ENCODE measurements at regions not wholly inside any gene's neighbourhood (a gene's known extent, or its start where the extent isn't known, plus 50 kb on each side); places are given as distances from the start of the nearest gene placed in this dataset.

DNA sequence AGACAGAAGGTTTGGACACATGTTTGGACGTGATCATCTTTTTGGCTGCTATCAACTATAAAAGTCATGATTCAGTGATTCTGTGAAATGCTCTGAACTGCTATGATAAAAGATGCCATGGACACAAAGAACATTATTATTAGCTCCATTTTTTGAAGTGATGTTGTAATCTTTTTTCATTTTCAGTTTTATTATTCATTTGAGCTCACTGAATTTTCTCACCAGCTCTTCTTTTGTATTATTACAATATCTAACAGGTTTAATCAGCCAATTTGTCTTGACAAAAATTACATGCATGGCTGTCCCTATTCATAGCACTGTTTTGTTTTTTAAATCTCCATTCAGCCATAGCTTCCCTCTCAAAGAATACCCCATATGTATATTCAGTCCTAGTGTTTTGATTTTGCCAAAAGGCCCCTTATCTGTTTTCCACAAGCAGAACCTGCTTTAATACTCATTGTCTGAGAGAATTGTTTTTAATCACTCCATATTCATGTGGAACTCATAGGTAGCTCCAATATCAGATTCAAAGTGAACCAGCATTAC, 314.0 kb upstream of the FAM98A start:
- intact Hi-C loops (cut with DNase I) = no loop called here
- FAIRE-seq = no peak
- TF ChIP-seq, protein P1, sequence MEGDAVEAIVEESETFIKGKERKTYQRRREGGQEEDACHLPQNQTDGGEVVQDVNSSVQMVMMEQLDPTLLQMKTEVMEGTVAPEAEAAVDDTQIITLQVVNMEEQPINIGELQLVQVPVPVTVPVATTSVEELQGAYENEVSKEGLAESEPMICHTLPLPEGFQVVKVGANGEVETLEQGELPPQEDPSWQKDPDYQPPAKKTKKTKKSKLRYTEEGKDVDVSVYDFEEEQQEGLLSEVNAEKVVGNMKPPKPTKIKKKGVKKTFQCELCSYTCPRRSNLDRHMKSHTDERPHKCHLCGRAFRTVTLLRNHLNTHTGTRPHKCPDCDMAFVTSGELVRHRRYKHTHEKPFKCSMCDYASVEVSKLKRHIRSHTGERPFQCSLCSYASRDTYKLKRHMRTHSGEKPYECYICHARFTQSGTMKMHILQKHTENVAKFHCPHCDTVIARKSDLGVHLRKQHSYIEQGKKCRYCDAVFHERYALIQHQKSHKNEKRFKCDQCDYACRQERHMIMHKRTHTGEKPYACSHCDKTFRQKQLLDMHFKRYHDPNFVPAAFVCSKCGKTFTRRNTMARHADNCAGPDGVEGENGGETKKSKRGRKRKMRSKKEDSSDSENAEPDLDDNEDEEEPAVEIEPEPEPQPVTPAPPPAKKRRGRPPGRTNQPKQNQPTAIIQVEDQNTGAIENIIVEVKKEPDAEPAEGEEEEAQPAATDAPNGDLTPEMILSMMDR (IDR thresholded peaks at IDR 0.05; ENCODE audit: borderline replicate concordance, extremely low read depth, insufficient read depth) = no peak

DNA sequence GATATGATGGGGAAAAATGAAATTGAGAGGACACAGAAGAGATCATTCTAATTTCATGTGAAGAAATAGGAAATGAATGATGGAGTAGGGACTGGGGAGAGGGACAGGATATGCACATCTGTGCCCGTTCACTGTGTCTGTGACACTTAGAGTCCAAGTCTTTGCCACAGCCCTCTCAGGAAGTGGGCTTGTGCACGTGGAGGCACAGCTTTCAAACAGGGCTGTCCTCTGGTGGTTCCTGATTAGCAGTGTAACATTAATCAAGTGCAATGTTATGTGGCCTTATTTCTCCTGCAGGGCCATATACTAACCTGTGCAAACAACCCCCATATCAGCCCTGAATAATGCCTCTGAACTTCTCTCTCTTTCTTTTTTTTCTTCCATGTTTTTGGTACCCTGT, 312.2 kb upstream of the FAM98A start:
- DNase-seq (no peak), FAIRE-seq (no peak)
- intact Hi-C loops (cut with DNase I) = no loop called here
- Histone ChIP-seq H3K27me3 (ENCODE audit: control insufficient read depth, insufficient read depth, low read length) (no peaks in the 10 kb centered on the region), H3K36me3 (ENCODE audit: control insufficient read depth in 2 of 3, insufficient read depth in 3 of 3, low read length in 3 of 3) (no peaks in the 10 kb centered on the region), H3K4me1 (ENCODE audit: control insufficient read depth in 2 of 3, insufficient read depth in 2 of 3, low read depth in 1 of 3, low read length in 3 of 3) (no peaks in the 10 kb centered on the region), H3K4me3 (ENCODE audit: low read length in 3 of 3) (no peak overlapping the region), H3K27ac (ENCODE audit: low read depth in 2 of 2, low read length in 2 of 2) (no peak overlapping the region), H3K9ac (ENCODE audit: low read length in 3 of 3) (no peak overlapping the region), H3K9me3 (ENCODE audit: control insufficient read depth in 2 of 3, insufficient read depth in 1 of 3, low read length in 3 of 3) (no peaks in the 10 kb centered on the region)
- TF ChIP-seq, protein P1 (IDR thresholded peaks at IDR 0.05; ENCODE audit: borderline replicate concordance, extremely low read depth, insufficient read depth) = no peak

More for the DNA sequence above, 314.0 kb upstream of the FAM98A start:
- H3K27ac ChIP-seq (ENCODE audit: low read depth in 2 of 2, low read length in 2 of 2) = no peak overlapping the region
- no peaks in the 10 kb centered on the region for H3K36me3 ChIP-seq (ENCODE audit: control insufficient read depth in 2 of 3, insufficient read depth in 3 of 3, low read length in 3 of 3)
- H3K9ac ChIP-seq (ENCODE audit: low read length in 3 of 3) = no peak overlapping the region
- H3K4me3 ChIP-seq (ENCODE audit: low read length in 3 of 3) = no peak overlapping the region
- H3K9me3 ChIP-seq (ENCODE audit: control insufficient read depth in 2 of 3, insufficient read depth in 1 of 3, low read length in 3 of 3) = no peaks in the 10 kb centered on the region
- no peaks in the 10 kb centered on the region for H3K4me1 ChIP-seq (ENCODE audit: control insufficient read depth in 2 of 3, insufficient read depth in 2 of 3, low read depth in 1 of 3, low read length in 3 of 3)
- DNase-seq = no peak
- H3K27me3 ChIP-seq (ENCODE audit: control insufficient read depth, insufficient read depth, low read length) = no peaks in the 10 kb centered on the region

DNA sequence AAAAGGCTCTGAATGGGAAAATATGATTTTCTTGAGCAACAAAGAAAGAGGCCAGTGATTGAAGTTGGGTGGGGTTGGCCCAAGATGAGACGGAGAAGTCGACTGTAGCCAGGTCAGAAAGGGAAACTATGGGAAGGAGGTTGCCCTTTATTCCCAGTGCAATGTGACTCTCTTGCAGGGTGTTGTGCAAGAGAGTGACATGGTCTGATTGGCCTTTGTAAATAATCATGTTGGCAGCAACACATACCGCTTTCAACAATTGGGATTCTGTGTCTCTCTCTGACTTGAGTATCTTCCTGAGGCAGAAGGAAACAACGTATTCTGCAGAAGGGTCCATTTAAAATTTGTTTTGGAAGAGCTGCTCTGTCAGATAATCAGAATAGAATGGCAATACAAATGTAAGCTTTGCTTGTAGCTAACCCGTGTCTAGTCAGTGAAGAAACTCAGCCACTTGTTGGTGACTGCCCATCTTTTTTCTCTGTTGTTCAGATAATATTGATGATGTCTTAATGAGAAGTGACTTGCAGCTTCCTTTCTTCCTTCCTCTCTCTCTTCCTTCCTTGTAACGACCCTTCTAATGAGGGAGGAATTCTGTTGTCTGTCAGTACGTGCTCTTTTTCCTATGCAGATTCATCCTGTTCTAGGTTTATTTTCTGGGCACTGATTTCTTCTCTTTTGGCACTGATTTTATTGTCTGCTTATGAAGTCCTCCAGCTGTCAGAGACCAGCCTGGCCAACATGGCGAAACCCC, 311.0 kb upstream of the FAM98A start:
- Histone ChIP-seq H3K9ac (ENCODE audit: low read length in 3 of 3) (no peak overlapping the region), H3K27ac (ENCODE audit: low read depth in 2 of 2, low read length in 2 of 2) (no peak overlapping the region), H3K4me1 (ENCODE audit: control insufficient read depth in 2 of 3, insufficient read depth in 2 of 3, low read depth in 1 of 3, low read length in 3 of 3) (no peaks in the 10 kb centered on the region), H3K27me3 (ENCODE audit: control insufficient read depth, insufficient read depth, low read length) (no peaks in the 10 kb centered on the region), H3K9me3 (ENCODE audit: control insufficient read depth in 2 of 3, insufficient read depth in 1 of 3, low read length in 3 of 3) (no peaks in the 10 kb centered on the region), H3K4me3 (ENCODE audit: low read length in 3 of 3) (no peak overlapping the region), H3K36me3 (ENCODE audit: control insufficient read depth in 2 of 3, insufficient read depth in 3 of 3, low read length in 3 of 3) (no peaks in the 10 kb centered on the region)
- intact Hi-C loops (cut with DNase I) = no loop called here
- FAIRE-seq = no peak
- no peak for DNase-seq
- TF ChIP-seq, protein P1 (IDR thresholded peaks at IDR 0.05; ENCODE audit: borderline replicate concordance, extremely low read depth, insufficient read depth) = no peak

Measured in kidney (tissue), 13 donors.